ENCODE measurements at regions not wholly inside any gene's neighbourhood (a gene's known extent, or its start where the extent isn't known, plus 50 kb on each side); places are given as distances from the start of the nearest gene placed in this dataset.
"Not testable (repeated sequence)": the region's sequence is repeated elsewhere in the genome, so short reads cannot be mapped to it uniquely, and the experiment has no call there.

DNA sequence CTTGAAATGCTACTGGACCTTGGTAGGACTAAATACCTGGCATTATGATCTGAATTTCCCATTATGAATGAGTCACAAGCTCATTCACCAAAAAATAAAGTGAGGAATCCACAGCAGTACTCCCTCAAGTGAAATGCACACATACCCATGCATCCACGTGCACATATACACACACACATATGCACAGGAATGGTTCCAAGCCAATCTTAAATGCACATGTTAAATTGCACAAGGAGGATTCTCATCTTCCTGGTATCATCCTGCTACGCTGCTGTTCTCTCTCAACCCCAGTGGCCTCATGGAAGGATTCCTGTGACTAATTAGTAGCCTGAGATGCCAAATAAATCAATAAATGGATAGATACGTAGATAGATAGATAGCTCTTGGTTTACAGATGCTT is 132.1 kb upstream of the KLF12 start:
- no peak for DNase-seq (ENCODE audit: low spot score)
- no peaks in the 10 kb centered on the region for H3K4me1 ChIP-seq (replicated peaks)
- intact Hi-C loops (cut with DNase I), result no loop called here
- no peaks in the 10 kb centered on the region for H3K36me3 ChIP-seq
- WGBS, result 84% methylated on average over 3 of the region's 3 CpGs
- H3K9me3 ChIP-seq, result no peaks in the 10 kb centered on the region
- no peak overlapping the region for H3K27ac ChIP-seq
- H3K4me3 ChIP-seq, result no peak overlapping the region
- H3K27me3 ChIP-seq (replicated peaks; ENCODE audit: insufficient read depth), result no peaks in the 10 kb centered on the region
- TF ChIP-seq CTCF (IDR thresholded peaks at IDR 0.05) (no peak), POLR2A (IDR thresholded peaks at IDR 0.05) (no peak), POLR2AphosphoS5 (IDR thresholded peaks at IDR 0.05) (no peak)

DNA sequence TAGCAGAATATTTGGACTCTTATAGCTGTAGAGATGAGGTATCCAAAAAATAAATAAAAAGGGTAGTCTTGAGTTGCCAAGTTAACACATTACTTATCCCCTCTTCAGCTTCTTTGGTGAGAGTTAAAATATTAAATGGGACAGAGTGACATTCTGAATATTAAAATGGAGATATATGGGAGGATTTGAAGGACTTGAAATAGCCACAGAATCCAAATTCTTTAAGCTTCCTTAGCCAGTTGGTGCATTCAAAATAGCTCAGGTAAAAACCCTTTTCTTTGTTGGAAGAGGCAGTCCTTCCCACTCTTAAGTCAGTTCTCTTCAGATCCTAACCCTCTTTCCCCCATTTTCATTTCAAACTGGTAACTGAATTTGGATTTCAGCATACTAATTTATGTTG is 130.1 kb upstream of the KLF12 start:
- Histone ChIP-seq H3K9me3 (no peaks in the 10 kb centered on the region), H3K36me3 (no peaks in the 10 kb centered on the region), H3K4me1 (replicated peaks) (no peaks in the 10 kb centered on the region), H3K27me3 (replicated peaks; ENCODE audit: insufficient read depth) (no peaks in the 10 kb centered on the region), H3K27ac (no peak overlapping the region), H3K4me3 (no peak overlapping the region)
- DNase-seq (ENCODE audit: low spot score), result no peak
- TF ChIP-seq CTCF (IDR thresholded peaks at IDR 0.05), result no peak
- intact Hi-C loops (cut with DNase I), result no loop called here

DNA sequence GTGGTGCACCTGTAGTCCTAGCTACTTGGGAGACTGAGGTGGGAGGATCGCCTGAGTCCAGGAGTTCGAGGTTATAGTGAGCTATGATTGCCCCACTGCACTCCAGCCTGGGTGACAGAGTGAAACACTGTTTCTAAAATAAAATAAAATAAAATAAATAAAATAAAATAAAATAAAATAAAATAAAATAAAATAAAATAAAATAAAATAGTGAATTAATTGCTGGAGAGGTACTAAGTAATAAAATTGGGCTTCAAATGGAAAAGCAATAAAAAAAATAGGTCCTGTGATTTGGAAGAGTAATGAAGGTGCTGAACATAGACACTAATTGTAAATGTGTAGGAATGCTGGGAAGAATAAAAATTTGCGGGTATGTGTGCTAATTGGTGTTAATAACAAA is 126.2 kb upstream of the KLF12 start:
- WGBS, result 97% methylated on average over 3 of the region's 3 CpGs
- H3K36me3 ChIP-seq; H3K9me3 ChIP-seq; H3K4me1 ChIP-seq (replicated peaks); H3K4me3 ChIP-seq; intact Hi-C loops (cut with DNase I); H3K27me3 ChIP-seq (replicated peaks; ENCODE audit: insufficient read depth); H3K27ac ChIP-seq; DNase-seq (ENCODE audit: low spot score): not testable (repeated sequence)

DNA sequence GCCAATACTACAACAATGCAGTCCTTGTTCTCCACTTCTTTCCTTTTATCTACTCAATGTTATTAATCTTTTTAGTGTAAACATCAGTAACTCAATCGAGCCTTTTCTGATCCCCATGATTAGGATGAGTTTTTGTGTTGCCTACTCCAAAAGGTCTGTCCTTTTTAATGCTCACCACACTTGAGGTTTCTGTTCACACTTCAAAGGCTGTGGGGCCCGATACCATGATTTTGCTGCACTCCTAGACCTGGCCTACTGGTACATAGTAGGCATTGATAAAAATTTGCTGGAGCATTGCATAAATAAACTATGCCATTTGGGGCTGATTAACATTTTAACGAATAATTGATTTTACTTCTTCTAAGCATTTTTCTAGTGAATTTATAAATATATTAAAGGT is 125.4 kb upstream of the KLF12 start:
- no peaks in the 10 kb centered on the region for H3K27me3 ChIP-seq (replicated peaks; ENCODE audit: insufficient read depth)
- TF ChIP-seq POLR2A (IDR thresholded peaks at IDR 0.05), result no peak
- TF ChIP-seq CTCF (IDR thresholded peaks at IDR 0.05), result no peak
- TF ChIP-seq POLR2AphosphoS5 (IDR thresholded peaks at IDR 0.05), result no peak
- intact Hi-C loops (cut with DNase I), result no loop called here

GRCh38 chr13:74258961-74259360 is 124.8 kb upstream of the KLF12 start:
- DNase-seq (ENCODE audit: low spot score), result no peak
- 89% methylated on average over 4 of the region's 4 CpGs for WGBS
- H3K4me3 ChIP-seq, result no peak overlapping the region
- no peak for TF ChIP-seq POLR2A (IDR thresholded peaks at IDR 0.05)
- TF ChIP-seq POLR2AphosphoS5 (IDR thresholded peaks at IDR 0.05), result no peak
- TF ChIP-seq CTCF (IDR thresholded peaks at IDR 0.05), result no peak
- intact Hi-C loops (cut with DNase I), result no loop called here
- H3K27ac ChIP-seq, result no peak overlapping the region
- no peaks in the 10 kb centered on the region for H3K36me3 ChIP-seq
- no peaks in the 10 kb centered on the region for H3K4me1 ChIP-seq (replicated peaks)
- H3K9me3 ChIP-seq, result no peaks in the 10 kb centered on the region
- no peaks in the 10 kb centered on the region for H3K27me3 ChIP-seq (replicated peaks; ENCODE audit: insufficient read depth)

More for the DNA sequence above, 125.4 kb upstream of the KLF12 start:
- no peak for DNase-seq (ENCODE audit: low spot score)
- Histone ChIP-seq H3K4me3 (no peak overlapping the region), H3K4me1 (replicated peaks) (no peaks in the 10 kb centered on the region), H3K27ac (no peak overlapping the region), H3K9me3 (no peaks in the 10 kb centered on the region), H3K36me3 (no peaks in the 10 kb centered on the region)
- WGBS, result 65% methylated on average over 3 of the region's 3 CpGs

- H3K4me1 ChIP-seq (replicated peaks), result no peaks in the 10 kb centered on the region
- H3K27me3 ChIP-seq (replicated peaks; ENCODE audit: insufficient read depth), result no peaks in the 10 kb centered on the region
- H3K9me3 ChIP-seq, result no peaks in the 10 kb centered on the region
- no peak for TF ChIP-seq POLR2A (IDR thresholded peaks at IDR 0.05)
- no peak for TF ChIP-seq POLR2AphosphoS5 (IDR thresholded peaks at IDR 0.05)
- no peak for TF ChIP-seq CTCF (IDR thresholded peaks at IDR 0.05)
- no peaks in the 10 kb centered on the region for H3K36me3 ChIP-seq
- intact Hi-C loops (cut with DNase I), result no loop called here
- WGBS, result 94% methylated on average over 4 of the region's 4 CpGs
- DNase-seq (ENCODE audit: low spot score), result no peak
- H3K27ac ChIP-seq, result no peak overlapping the region
- H3K4me3 ChIP-seq, result no peak overlapping the region
These were observed 122.8 kb upstream of the KLF12 start for GRCh38 chr13:74256969-74257368.
